ENCODE measurements at regions not wholly inside any gene's neighbourhood (a gene's known extent, or its start where the extent isn't known, plus 50 kb on each side); places are given as distances from the start of the nearest gene placed in this dataset.
A peak's percentile ranks its signal among the peaks of the same experiment; 100 is the strongest.

GRCh38 chr1:189936861-189937260 is 540.8 kb downstream of the BRINP3 start:
- TF ChIP-seq TAF1 (IDR thresholded peaks at IDR 0.05; ENCODE audit: low read depth) (no peak), RAD21 (IDR thresholded peaks at IDR 0.05; ENCODE audit: low read depth) (no peak), TEAD4 (IDR thresholded peaks at IDR 0.05) (no peak), ZBTB7A (IDR thresholded peaks at IDR 0.05; ENCODE audit: low read depth) (no peak), FOXM1 (IDR thresholded peaks at IDR 0.05; ENCODE audit: borderline replicate concordance, low read depth) (no peak), CREB1 (IDR thresholded peaks at IDR 0.05; ENCODE audit: low read depth) (no peak)

GRCh38 chr1:189939967-189940366 is 537.7 kb downstream of the BRINP3 start:
- TF ChIP-seq ZBTB7A (IDR thresholded peaks at IDR 0.05; ENCODE audit: low read depth) (no peak), CEBPB (IDR thresholded peaks at IDR 0.05) (no peak), TCF12 (IDR thresholded peaks at IDR 0.05; ENCODE audit: low read depth) (no peak), REST (IDR thresholded peaks at IDR 0.05; ENCODE audit: low read depth) (no peak), TAF1 (IDR thresholded peaks at IDR 0.05; ENCODE audit: low read depth) (no peak), EGR1 (IDR thresholded peaks at IDR 0.05) (no peak), NFIC (IDR thresholded peaks at IDR 0.05) (no peak), USF1 (IDR thresholded peaks at IDR 0.05) (no peak)

GRCh38 chr1:189941922-189942321 is 535.7 kb downstream of the BRINP3 start:
- no peak for TF ChIP-seq USF1 (IDR thresholded peaks at IDR 0.05)
- no peak for TF ChIP-seq CREB1 (IDR thresholded peaks at IDR 0.05; ENCODE audit: low read depth)
- TF ChIP-seq EGR1 (IDR thresholded peaks at IDR 0.05), result no peak
- no peak for TF ChIP-seq TAF1 (IDR thresholded peaks at IDR 0.05; ENCODE audit: low read depth)
- TF ChIP-seq MAX (IDR thresholded peaks at IDR 0.05), result no peak
- TF ChIP-seq YY1 (IDR thresholded peaks at IDR 0.05; ENCODE audit: low read depth), result no peak
- TF ChIP-seq FOXM1 (IDR thresholded peaks at IDR 0.05; ENCODE audit: borderline replicate concordance, low read depth), result no peak
- TF ChIP-seq CEBPB (IDR thresholded peaks at IDR 0.05), result no peak
- TF ChIP-seq TCF12 (IDR thresholded peaks at IDR 0.05; ENCODE audit: low read depth), result no peak
- TF ChIP-seq REST (IDR thresholded peaks at IDR 0.05; ENCODE audit: low read depth), result no peak
- TF ChIP-seq TEAD4 (IDR thresholded peaks at IDR 0.05), result no peak
- TF ChIP-seq EP300 (IDR thresholded peaks at IDR 0.05; ENCODE audit: borderline replicate concordance), result no peak
- no peak for TF ChIP-seq ZBTB7A (IDR thresholded peaks at IDR 0.05; ENCODE audit: low read depth)
- TF ChIP-seq NFIC (IDR thresholded peaks at IDR 0.05), result no peak
- no peak for TF ChIP-seq RAD21 (IDR thresholded peaks at IDR 0.05; ENCODE audit: low read depth)

- TF ChIP-seq CEBPB (IDR thresholded peaks at IDR 0.05) (no peak), TAF1 (IDR thresholded peaks at IDR 0.05; ENCODE audit: low read depth) (no peak), CREB1 (IDR thresholded peaks at IDR 0.05; ENCODE audit: low read depth) (no peak), MAX (IDR thresholded peaks at IDR 0.05) (no peak), NFIC (IDR thresholded peaks at IDR 0.05) (no peak), EGR1 (IDR thresholded peaks at IDR 0.05) (no peak), ZBTB7A (IDR thresholded peaks at IDR 0.05; ENCODE audit: low read depth) (no peak)
Observed at GRCh38 chr1:189958756-189959155, 518.9 kb downstream of the BRINP3 start.

- no peak for TF ChIP-seq FOXM1 (IDR thresholded peaks at IDR 0.05; ENCODE audit: borderline replicate concordance, low read depth)
- TF ChIP-seq EGR1 (IDR thresholded peaks at IDR 0.05), result no peak
- no peak for TF ChIP-seq TCF12 (IDR thresholded peaks at IDR 0.05; ENCODE audit: low read depth)
Observed at GRCh38 chr1:189960769-189961168, 516.9 kb downstream of the BRINP3 start.

GRCh38 chr1:189962181-189962580 is 515.5 kb downstream of the BRINP3 start:
- TF ChIP-seq MAX (IDR thresholded peaks at IDR 0.05), result no peak
- TF ChIP-seq EGR1 (IDR thresholded peaks at IDR 0.05), result no peak
- TF ChIP-seq ZBTB7A (IDR thresholded peaks at IDR 0.05; ENCODE audit: low read depth), result no peak
- no peak for TF ChIP-seq CREB1 (IDR thresholded peaks at IDR 0.05; ENCODE audit: low read depth)
- TF ChIP-seq TCF12 (IDR thresholded peaks at IDR 0.05; ENCODE audit: low read depth), result no peak
- TF ChIP-seq CEBPB (IDR thresholded peaks at IDR 0.05), result peak; percentile 50; the same call in 1 of the 2 replicates
